Liver (tissue), 8 donors: ENCODE measurements at regions not wholly inside any gene's neighbourhood (a gene's known extent, or its start where the extent isn't known, plus 50 kb on each side); places are given as distances from the start of the nearest gene placed in this dataset.

Experiments used
- DNase-seq: peaks from one replicate; pipeline ENCODE4 v3.0.0-alpha.2; 2017; ENCODE audit warnings: low spot score
- H3K27ac ChIP-seq, 2 donors: one replicate each; pipeline ENCODE4 v1.7.0; 2013; ENCODE audit warnings: inconsistent platforms in 2 of 2, low read length in 2 of 2, control low read depth in 1 of 2, low read depth in 1 of 2, mild to moderate bottlenecking in 1 of 2
- H3K27me3 ChIP-seq, 4 donors: one replicate each; pipeline versions ENCODE4 v1.6.1 to v1.7.0; 2013; ENCODE audit warnings: low read length in 3 of 4, inconsistent platforms in 1 of 4, mild to moderate bottlenecking in 1 of 4, moderate library complexity in 1 of 4; ENCODE audit not compliant: control insufficient read depth in 4 of 4, insufficient read depth in 4 of 4
- H3K36me3 ChIP-seq, 4 donors: one replicate each; pipeline versions ENCODE4 v1.6.1 to v1.7.0; 2013; ENCODE audit warnings: low read length in 3 of 4, mild to moderate bottlenecking in 3 of 4, low read depth in 1 of 4, moderate library complexity in 1 of 4; ENCODE audit not compliant: control insufficient read depth in 4 of 4, insufficient read depth in 3 of 4
- H3K4me1 ChIP-seq, 4 donors: one replicate each; pipeline versions ENCODE4 v1.6.1 to v1.7.0; 2013; ENCODE audit warnings: low read length in 3 of 4, mild to moderate bottlenecking in 3 of 4, moderate library complexity in 1 of 4; ENCODE audit not compliant: control insufficient read depth in 4 of 4, insufficient read depth in 4 of 4
- H3K4me3 ChIP-seq, 3 donors: one replicate each; pipeline versions ENCODE4 v1.6.1 to v1.7.0; 2013; ENCODE audit warnings: low read length in 3 of 3, control low read depth in 1 of 3, low read depth in 1 of 3, mild to moderate bottlenecking in 1 of 3
- H3K9ac ChIP-seq, 2 donors: one replicate each; pipeline ENCODE4 v1.7.0; 2013; ENCODE audit warnings: low read length in 2 of 2, mild to moderate bottlenecking in 2 of 2, moderate library complexity in 2 of 2, control low read depth in 1 of 2, low read depth in 1 of 2
- H3K9me3 ChIP-seq, 4 donors: one replicate each; pipeline versions ENCODE4 v1.6.1 to v1.7.0; 2013; ENCODE audit warnings: low read length in 3 of 4; ENCODE audit not compliant: control insufficient read depth in 4 of 4
- EGR1 ChIP-seq, 2 donors: IDR thresholded peaks; 2 replicates each; pipeline ENCODE4 v1.6.1; 2016 to 2018; ENCODE audit warnings: antibody characterized with exemption in 2 of 2, low read depth in 2 of 2
- FOXA1 ChIP-seq: IDR thresholded peaks from 2 replicates; pipeline ENCODE4 v1.6.1; 2016; ENCODE audit warnings: antibody characterized with exemption
- FOXA2 ChIP-seq: IDR thresholded peaks from 2 replicates; pipeline ENCODE4 v1.6.1; 2016; ENCODE audit warnings: antibody characterized with exemption
- GABPA ChIP-seq, 2 donors: IDR thresholded peaks in 1 of 2; conservative IDR thresholded peaks in 1 of 2; 2 replicates each; pipeline ENCODE4 v1.6.1; 2016; ENCODE audit warnings: antibody characterized with exemption in 2 of 2, mild to moderate bottlenecking in 1 of 2, moderate library complexity in 1 of 2
- HNF4A ChIP-seq, 2 donors: conservative IDR thresholded peaks; 2 replicates each; pipeline ENCODE4 v1.6.1; 2016; ENCODE audit warnings: antibody characterized with exemption in 2 of 2, mild to moderate bottlenecking in 2 of 2
- HNF4G ChIP-seq: IDR thresholded peaks from 2 replicates; pipeline ENCODE4 v1.6.1; 2016; ENCODE audit warnings: antibody characterized with exemption
- JUND ChIP-seq, 2 donors: IDR thresholded peaks; 2 replicates each; pipeline ENCODE4 v1.6.1; 2016; ENCODE audit warnings: antibody characterized with exemption in 2 of 2
- NR2F2 ChIP-seq: IDR thresholded peaks from 2 replicates; pipeline ENCODE4 v1.6.1; 2016; ENCODE audit warnings: antibody characterized with exemption
- RAD21 ChIP-seq, 2 donors: IDR thresholded peaks; 2 replicates each; pipeline ENCODE4 v1.6.1; 2016; ENCODE audit warnings: antibody characterized with exemption in 2 of 2, mild to moderate bottlenecking in 2 of 2
- RXRA ChIP-seq, 2 donors: IDR thresholded peaks; 2 replicates each; pipeline ENCODE4 v1.6.1; 2017 to 2018; ENCODE audit warnings: antibody characterized with exemption in 2 of 2, mild to moderate bottlenecking in 1 of 2
- SP1 ChIP-seq: IDR thresholded peaks from 2 replicates; pipeline ENCODE4 v1.6.1; 2018; ENCODE audit warnings: antibody characterized with exemption, mild to moderate bottlenecking
- TAF1 ChIP-seq: conservative IDR thresholded peaks from 2 replicates; pipeline ENCODE4 v1.6.1; 2016; ENCODE audit warnings: antibody characterized with exemption, mild to moderate bottlenecking
- YY1 ChIP-seq: IDR thresholded peaks from 2 replicates; pipeline ENCODE4 v1.6.1; 2016; ENCODE audit warnings: antibody characterized with exemption, mild to moderate bottlenecking
- WGBS: extraction: QIAGEN DNeasy Blood & Tissue Kit; methylation state at CpG from one replicate; pipeline ENCODE4 v1.1.7; 2013; 5-methylcytosine and 5-hydroxymethylcytosine counted together
- TF ChIP-seq, protein P1 (sequence below): IDR thresholded peaks from 2 replicates; pipeline ENCODE4 v1.6.1; 2016; ENCODE audit warnings: antibody characterized with exemption, mild to moderate bottlenecking
- TF ChIP-seq, protein P2 (sequence below): IDR thresholded peaks from 2 replicates; pipeline ENCODE4 v1.6.1; 2016; ENCODE audit warnings: antibody characterized with exemption
- TF ChIP-seq, protein P3 (sequence below): IDR thresholded peaks from 2 replicates; pipeline ENCODE4 v1.6.1; 2016; ENCODE audit warnings: antibody characterized with exemption
- TF ChIP-seq, protein P4 (sequence below): IDR thresholded peaks from 2 replicates; pipeline ENCODE4 v1.6.1; 2016; ENCODE audit warnings: antibody characterized with exemption
- TF ChIP-seq, protein P5 (sequence below): fragments of 150-350 bp; IDR thresholded peaks from 2 replicates; pipeline ENCODE4 v1.5.1; 2017; ENCODE audit warnings: improper control_type of control experiment, low read depth, low read length; ENCODE audit not compliant: missing input control
- donor health status: healthy.
- donor health status: healthy.
- donor health status: healthy.
- donor health status: healthy.
- donor health status: healthy.

DNA sequence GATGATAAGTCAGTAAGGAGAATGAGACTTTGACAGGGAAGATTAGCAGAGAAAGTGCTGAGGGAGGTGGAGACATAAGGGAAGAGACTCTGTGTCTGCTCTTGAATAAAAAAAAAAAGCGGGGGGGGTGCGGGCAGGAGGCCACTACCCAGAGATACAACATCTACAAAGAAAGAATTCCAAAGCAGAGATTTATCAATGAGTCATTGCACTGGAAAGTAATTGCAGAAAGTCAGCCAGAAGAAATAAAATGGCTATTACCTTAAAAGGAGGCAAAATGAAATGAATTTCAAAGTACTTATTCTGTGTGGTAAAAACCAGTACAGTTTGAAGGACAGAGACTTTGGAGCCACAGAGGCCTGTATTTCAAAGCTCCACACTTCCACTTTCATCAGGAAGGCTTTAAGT lies 267.1 kb upstream of the PRKD1 start:
- peaks cover 0 to 3% (median 0%) of the 10 kb centered on the region in 4 donors for H3K27me3 ChIP-seq
- no peak for DNase-seq
- H3K9me3 ChIP-seq, result no peaks in the 10 kb centered on the region
- no peaks in the 10 kb centered on the region for H3K4me1 ChIP-seq
- TF ChIP-seq, protein P1, sequence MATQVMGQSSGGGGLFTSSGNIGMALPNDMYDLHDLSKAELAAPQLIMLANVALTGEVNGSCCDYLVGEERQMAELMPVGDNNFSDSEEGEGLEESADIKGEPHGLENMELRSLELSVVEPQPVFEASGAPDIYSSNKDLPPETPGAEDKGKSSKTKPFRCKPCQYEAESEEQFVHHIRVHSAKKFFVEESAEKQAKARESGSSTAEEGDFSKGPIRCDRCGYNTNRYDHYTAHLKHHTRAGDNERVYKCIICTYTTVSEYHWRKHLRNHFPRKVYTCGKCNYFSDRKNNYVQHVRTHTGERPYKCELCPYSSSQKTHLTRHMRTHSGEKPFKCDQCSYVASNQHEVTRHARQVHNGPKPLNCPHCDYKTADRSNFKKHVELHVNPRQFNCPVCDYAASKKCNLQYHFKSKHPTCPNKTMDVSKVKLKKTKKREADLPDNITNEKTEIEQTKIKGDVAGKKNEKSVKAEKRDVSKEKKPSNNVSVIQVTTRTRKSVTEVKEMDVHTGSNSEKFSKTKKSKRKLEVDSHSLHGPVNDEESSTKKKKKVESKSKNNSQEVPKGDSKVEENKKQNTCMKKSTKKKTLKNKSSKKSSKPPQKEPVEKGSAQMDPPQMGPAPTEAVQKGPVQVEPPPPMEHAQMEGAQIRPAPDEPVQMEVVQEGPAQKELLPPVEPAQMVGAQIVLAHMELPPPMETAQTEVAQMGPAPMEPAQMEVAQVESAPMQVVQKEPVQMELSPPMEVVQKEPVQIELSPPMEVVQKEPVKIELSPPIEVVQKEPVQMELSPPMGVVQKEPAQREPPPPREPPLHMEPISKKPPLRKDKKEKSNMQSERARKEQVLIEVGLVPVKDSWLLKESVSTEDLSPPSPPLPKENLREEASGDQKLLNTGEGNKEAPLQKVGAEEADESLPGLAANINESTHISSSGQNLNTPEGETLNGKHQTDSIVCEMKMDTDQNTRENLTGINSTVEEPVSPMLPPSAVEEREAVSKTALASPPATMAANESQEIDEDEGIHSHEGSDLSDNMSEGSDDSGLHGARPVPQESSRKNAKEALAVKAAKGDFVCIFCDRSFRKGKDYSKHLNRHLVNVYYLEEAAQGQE, result no peak
- no peak for TF ChIP-seq FOXA2
- TF ChIP-seq NR2F2, result no peak
- no peak for TF ChIP-seq HNF4G
- TF ChIP-seq, protein P2, sequence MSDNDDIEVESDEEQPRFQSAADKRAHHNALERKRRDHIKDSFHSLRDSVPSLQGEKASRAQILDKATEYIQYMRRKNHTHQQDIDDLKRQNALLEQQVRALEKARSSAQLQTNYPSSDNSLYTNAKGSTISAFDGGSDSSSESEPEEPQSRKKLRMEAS, result no peak
- TF ChIP-seq JUND (IDR thresholded peaks at IDR 0.05), result no peak
- TF ChIP-seq SP1, result no peak
- TF ChIP-seq, protein P3, sequence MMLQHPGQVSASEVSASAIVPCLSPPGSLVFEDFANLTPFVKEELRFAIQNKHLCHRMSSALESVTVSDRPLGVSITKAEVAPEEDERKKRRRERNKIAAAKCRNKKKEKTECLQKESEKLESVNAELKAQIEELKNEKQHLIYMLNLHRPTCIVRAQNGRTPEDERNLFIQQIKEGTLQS, result no peak
- TF ChIP-seq RAD21 (IDR thresholded peaks at IDR 0.05), result no peak
- 60% methylated on average over 2 of the region's 2 CpGs for WGBS
- H3K36me3 ChIP-seq, result no peaks in the 10 kb centered on the region
- no peak overlapping the region for H3K4me3 ChIP-seq
- H3K27ac ChIP-seq, result no peak overlapping the region
- H3K9ac ChIP-seq, result no peak overlapping the region

DNA sequence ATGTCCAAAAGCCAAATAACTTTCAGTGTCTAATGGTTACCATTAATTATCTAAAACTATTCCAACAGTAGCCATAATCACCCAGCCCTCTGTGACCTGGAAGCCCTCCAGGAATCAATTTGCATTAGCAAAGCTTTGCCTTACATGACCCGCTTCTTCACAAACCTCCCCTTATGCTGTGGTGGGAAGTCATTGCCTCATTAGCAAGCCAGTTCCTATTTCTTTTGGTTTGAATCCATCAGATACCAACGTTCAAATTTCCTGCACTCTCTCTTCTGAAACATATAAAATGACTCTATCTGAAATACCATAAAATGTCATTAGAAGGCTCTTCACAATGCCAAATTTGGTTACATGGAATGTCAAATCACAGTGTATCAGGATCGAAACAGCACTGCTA lies 268.3 kb upstream of the PRKD1 start:
- Histone ChIP-seq H3K4me1 (no peaks in the 10 kb centered on the region), H3K27me3 (peaks cover 0 to 8% (median 0%) of the 10 kb centered on the region in 4 donors), H3K9ac (no peak overlapping the region), H3K9me3 (no peaks in the 10 kb centered on the region), H3K27ac (no peak overlapping the region), H3K36me3 (no peaks in the 10 kb centered on the region), H3K4me3 (no peak overlapping the region)
- DNase-seq, result no peak
- 60% methylated on average over 3 of the region's 3 CpGs for WGBS
- no peak for TF ChIP-seq FOXA2
- TF ChIP-seq HNF4G, result no peak
- TF ChIP-seq, protein P2, result no peak
- TF ChIP-seq, protein P3, result no peak
- no peak for TF ChIP-seq SP1
- no peak for TF ChIP-seq TAF1
- TF ChIP-seq, protein P4, sequence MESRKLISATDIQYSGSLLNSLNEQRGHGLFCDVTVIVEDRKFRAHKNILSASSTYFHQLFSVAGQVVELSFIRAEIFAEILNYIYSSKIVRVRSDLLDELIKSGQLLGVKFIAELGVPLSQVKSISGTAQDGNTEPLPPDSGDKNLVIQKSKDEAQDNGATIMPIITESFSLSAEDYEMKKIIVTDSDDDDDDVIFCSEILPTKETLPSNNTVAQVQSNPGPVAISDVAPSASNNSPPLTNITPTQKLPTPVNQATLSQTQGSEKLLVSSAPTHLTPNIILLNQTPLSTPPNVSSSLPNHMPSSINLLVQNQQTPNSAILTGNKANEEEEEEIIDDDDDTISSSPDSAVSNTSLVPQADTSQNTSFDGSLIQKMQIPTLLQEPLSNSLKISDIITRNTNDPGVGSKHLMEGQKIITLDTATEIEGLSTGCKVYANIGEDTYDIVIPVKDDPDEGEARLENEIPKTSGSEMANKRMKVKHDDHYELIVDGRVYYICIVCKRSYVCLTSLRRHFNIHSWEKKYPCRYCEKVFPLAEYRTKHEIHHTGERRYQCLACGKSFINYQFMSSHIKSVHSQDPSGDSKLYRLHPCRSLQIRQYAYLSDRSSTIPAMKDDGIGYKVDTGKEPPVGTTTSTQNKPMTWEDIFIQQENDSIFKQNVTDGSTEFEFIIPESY, result no peak
- TF ChIP-seq RAD21 (IDR thresholded peaks at IDR 0.05), result no peak
- no peak for TF ChIP-seq GABPA (IDR thresholded peaks at IDR 0.05 in 1 of 2, conservative IDR thresholded peaks at IDR 0.05 in 1 of 2)
- TF ChIP-seq, protein P5, sequence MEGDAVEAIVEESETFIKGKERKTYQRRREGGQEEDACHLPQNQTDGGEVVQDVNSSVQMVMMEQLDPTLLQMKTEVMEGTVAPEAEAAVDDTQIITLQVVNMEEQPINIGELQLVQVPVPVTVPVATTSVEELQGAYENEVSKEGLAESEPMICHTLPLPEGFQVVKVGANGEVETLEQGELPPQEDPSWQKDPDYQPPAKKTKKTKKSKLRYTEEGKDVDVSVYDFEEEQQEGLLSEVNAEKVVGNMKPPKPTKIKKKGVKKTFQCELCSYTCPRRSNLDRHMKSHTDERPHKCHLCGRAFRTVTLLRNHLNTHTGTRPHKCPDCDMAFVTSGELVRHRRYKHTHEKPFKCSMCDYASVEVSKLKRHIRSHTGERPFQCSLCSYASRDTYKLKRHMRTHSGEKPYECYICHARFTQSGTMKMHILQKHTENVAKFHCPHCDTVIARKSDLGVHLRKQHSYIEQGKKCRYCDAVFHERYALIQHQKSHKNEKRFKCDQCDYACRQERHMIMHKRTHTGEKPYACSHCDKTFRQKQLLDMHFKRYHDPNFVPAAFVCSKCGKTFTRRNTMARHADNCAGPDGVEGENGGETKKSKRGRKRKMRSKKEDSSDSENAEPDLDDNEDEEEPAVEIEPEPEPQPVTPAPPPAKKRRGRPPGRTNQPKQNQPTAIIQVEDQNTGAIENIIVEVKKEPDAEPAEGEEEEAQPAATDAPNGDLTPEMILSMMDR, result no peak
- no peak for TF ChIP-seq HNF4A (conservative IDR thresholded peaks at IDR 0.05)
- TF ChIP-seq YY1, result no peak
- TF ChIP-seq FOXA1, result no peak
- TF ChIP-seq JUND (IDR thresholded peaks at IDR 0.05), result no peak
- TF ChIP-seq RXRA (IDR thresholded peaks at IDR 0.05), result no peak
- TF ChIP-seq EGR1 (IDR thresholded peaks at IDR 0.05; ENCODE audit: low read depth in 2 of 2), result no peak
- TF ChIP-seq, protein P1, result no peak
- TF ChIP-seq NR2F2, result no peak
